ENCODE measurements at regions not wholly inside any gene's neighbourhood (a gene's known extent, or its start where the extent isn't known, plus 50 kb on each side); places are given as distances from the start of the nearest gene placed in this dataset.

DNA sequence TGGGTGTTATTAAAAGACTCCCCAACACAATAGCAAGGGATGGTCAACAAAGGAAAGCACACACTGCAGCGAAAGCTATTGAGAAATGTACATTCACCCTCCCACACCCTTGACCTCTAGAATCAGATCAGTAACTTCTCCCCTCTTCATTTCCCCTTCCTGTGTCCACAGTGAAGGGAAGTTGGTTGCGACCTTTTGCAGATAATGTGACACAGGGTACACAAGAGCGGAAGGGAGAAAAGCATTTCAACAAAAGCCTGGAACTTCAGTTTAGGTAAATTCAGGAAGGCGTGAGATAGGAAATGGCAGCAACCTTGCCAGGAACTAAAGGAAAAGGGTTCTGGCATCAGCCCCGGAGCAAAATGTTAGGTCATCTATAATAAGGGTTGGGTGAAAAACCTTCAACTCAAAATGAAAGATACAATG lies 899.8 kb downstream of the MCTP2 start:
- TF ChIP-seq, protein P1, sequence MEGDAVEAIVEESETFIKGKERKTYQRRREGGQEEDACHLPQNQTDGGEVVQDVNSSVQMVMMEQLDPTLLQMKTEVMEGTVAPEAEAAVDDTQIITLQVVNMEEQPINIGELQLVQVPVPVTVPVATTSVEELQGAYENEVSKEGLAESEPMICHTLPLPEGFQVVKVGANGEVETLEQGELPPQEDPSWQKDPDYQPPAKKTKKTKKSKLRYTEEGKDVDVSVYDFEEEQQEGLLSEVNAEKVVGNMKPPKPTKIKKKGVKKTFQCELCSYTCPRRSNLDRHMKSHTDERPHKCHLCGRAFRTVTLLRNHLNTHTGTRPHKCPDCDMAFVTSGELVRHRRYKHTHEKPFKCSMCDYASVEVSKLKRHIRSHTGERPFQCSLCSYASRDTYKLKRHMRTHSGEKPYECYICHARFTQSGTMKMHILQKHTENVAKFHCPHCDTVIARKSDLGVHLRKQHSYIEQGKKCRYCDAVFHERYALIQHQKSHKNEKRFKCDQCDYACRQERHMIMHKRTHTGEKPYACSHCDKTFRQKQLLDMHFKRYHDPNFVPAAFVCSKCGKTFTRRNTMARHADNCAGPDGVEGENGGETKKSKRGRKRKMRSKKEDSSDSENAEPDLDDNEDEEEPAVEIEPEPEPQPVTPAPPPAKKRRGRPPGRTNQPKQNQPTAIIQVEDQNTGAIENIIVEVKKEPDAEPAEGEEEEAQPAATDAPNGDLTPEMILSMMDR (conservative IDR thresholded peaks at IDR 0.05; ENCODE audit: low read depth in 2 of 2): no peak
- TF ChIP-seq EZH2 (IDR thresholded peaks at IDR 0.05; ENCODE audit: low read depth, unreplicated experiment) (no peak), CREB1 (CRISPR knock-in tag; IDR thresholded peaks at IDR 0.05; ENCODE audit: low read depth) (no peak), JUNB (IDR thresholded peaks at IDR 0.05; ENCODE audit: unreplicated experiment) (no peak), POLR2AphosphoS5 (IDR thresholded peaks at IDR 0.05; ENCODE audit: low read depth) (no peak), EZH2phosphoT487 (IDR thresholded peaks at IDR 0.05; ENCODE audit: unreplicated experiment) (no peak), NANOG (IDR thresholded peaks at IDR 0.05; ENCODE audit: borderline replicate concordance) (no peak), STAT1 (IDR thresholded peaks at IDR 0.05; ENCODE audit: unreplicated experiment) (no peak), ZNF114 (CRISPR knock-in tag; IDR thresholded peaks at IDR 0.05) (no peak)
- TF ChIP-seq, protein P2, sequence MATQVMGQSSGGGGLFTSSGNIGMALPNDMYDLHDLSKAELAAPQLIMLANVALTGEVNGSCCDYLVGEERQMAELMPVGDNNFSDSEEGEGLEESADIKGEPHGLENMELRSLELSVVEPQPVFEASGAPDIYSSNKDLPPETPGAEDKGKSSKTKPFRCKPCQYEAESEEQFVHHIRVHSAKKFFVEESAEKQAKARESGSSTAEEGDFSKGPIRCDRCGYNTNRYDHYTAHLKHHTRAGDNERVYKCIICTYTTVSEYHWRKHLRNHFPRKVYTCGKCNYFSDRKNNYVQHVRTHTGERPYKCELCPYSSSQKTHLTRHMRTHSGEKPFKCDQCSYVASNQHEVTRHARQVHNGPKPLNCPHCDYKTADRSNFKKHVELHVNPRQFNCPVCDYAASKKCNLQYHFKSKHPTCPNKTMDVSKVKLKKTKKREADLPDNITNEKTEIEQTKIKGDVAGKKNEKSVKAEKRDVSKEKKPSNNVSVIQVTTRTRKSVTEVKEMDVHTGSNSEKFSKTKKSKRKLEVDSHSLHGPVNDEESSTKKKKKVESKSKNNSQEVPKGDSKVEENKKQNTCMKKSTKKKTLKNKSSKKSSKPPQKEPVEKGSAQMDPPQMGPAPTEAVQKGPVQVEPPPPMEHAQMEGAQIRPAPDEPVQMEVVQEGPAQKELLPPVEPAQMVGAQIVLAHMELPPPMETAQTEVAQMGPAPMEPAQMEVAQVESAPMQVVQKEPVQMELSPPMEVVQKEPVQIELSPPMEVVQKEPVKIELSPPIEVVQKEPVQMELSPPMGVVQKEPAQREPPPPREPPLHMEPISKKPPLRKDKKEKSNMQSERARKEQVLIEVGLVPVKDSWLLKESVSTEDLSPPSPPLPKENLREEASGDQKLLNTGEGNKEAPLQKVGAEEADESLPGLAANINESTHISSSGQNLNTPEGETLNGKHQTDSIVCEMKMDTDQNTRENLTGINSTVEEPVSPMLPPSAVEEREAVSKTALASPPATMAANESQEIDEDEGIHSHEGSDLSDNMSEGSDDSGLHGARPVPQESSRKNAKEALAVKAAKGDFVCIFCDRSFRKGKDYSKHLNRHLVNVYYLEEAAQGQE (IDR thresholded peaks at IDR 0.05; ENCODE audit: unreplicated experiment): no peak
- TF ChIP-seq, protein P3, sequence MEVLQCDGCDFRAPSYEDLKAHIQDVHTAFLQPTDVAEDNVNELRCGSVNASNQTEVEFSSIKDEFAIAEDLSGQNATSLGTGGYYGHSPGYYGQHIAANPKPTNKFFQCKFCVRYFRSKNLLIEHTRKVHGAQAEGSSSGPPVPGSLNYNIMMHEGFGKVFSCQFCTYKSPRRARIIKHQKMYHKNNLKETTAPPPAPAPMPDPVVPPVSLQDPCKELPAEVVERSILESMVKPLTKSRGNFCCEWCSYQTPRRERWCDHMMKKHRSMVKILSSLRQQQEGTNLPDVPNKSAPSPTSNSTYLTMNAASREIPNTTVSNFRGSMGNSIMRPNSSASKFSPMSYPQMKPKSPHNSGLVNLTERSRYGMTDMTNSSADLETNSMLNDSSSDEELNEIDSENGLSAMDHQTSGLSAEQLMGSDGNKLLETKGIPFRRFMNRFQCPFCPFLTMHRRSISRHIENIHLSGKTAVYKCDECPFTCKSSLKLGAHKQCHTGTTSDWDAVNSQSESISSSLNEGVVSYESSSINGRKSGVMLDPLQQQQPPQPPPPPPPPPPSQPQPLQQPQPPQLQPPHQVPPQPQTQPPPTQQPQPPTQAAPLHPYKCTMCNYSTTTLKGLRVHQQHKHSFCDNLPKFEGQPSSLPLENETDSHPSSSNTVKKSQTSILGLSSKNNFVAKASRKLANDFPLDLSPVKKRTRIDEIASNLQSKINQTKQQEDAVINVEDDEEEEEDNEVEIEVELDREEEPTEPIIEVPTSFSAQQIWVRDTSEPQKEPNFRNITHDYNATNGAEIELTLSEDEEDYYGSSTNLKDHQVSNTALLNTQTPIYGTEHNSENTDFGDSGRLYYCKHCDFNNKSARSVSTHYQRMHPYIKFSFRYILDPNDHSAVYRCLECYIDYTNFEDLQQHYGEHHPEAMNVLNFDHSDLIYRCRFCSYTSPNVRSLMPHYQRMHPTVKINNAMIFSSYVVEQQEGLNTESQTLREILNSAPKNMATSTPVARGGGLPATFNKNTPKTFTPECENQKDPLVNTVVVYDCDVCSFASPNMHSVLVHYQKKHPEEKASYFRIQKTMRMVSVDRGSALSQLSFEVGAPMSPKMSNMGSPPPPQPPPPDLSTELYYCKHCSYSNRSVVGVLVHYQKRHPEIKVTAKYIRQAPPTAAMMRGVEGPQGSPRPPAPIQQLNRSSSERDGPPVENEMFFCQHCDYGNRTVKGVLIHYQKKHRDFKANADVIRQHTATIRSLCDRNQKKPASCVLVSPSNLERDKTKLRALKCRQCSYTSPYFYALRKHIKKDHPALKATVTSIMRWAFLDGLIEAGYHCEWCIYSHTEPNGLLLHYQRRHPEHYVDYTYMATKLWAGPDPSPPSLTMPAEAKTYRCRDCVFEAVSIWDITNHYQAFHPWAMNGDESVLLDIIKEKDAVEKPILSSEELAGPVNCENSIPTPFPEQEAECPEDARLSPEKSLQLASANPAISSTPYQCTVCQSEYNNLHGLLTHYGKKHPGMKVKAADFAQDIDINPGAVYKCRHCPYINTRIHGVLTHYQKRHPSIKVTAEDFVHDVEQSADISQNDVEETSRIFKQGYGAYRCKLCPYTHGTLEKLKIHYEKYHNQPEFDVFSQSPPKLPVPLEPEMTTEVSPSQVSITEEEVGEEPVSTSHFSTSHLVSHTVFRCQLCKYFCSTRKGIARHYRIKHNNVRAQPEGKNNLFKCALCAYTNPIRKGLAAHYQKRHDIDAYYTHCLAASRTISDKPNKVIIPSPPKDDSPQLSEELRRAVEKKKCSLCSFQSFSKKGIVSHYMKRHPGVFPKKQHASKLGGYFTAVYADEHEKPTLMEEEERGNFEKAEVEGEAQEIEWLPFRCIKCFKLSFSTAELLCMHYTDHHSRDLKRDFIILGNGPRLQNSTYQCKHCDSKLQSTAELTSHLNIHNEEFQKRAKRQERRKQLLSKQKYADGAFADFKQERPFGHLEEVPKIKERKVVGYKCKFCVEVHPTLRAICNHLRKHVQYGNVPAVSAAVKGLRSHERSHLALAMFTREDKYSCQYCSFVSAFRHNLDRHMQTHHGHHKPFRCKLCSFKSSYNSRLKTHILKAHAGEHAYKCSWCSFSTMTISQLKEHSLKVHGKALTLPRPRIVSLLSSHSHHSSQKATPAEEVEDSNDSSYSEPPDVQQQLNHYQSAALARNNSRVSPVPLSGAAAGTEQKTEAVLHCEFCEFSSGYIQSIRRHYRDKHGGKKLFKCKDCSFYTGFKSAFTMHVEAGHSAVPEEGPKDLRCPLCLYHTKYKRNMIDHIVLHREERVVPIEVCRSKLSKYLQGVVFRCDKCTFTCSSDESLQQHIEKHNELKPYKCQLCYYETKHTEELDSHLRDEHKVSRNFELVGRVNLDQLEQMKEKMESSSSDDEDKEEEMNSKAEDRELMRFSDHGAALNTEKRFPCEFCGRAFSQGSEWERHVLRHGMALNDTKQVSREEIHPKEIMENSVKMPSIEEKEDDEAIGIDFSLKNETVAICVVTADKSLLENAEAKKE (CRISPR knock-in tag; IDR thresholded peaks at IDR 0.05): no peak
- TF ChIP-seq, protein P4, sequence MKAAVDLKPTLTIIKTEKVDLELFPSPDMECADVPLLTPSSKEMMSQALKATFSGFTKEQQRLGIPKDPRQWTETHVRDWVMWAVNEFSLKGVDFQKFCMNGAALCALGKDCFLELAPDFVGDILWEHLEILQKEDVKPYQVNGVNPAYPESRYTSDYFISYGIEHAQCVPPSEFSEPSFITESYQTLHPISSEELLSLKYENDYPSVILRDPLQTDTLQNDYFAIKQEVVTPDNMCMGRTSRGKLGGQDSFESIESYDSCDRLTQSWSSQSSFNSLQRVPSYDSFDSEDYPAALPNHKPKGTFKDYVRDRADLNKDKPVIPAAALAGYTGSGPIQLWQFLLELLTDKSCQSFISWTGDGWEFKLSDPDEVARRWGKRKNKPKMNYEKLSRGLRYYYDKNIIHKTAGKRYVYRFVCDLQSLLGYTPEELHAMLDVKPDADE (IDR thresholded peaks at IDR 0.05): no peak
